HG03439 (cell line): ENCODE measurements at regions not wholly inside any gene's neighbourhood (a gene's known extent, or its start where the extent isn't known, plus 50 kb on each side); places are given as distances from the start of the nearest gene placed in this dataset.

ENCODE experiments used
- ATAC-seq: cut with Tn5 transposase; IDR thresholded peaks from one replicate; pipeline ENCODE4 v1.9.1; 2021; ENCODE audit warnings: mild to moderate bottlenecking, moderate library complexity; ENCODE audit not compliant: unreplicated experiment

- ATAC-seq, result no peak
These were observed 290.7 kb upstream of the ID2 start for GRCh38 chr2:8391126-8391525.

- ATAC-seq, result no peak
These were observed 290.3 kb upstream of the ID2 start for GRCh38 chr2:8391584-8391983.

DNA sequence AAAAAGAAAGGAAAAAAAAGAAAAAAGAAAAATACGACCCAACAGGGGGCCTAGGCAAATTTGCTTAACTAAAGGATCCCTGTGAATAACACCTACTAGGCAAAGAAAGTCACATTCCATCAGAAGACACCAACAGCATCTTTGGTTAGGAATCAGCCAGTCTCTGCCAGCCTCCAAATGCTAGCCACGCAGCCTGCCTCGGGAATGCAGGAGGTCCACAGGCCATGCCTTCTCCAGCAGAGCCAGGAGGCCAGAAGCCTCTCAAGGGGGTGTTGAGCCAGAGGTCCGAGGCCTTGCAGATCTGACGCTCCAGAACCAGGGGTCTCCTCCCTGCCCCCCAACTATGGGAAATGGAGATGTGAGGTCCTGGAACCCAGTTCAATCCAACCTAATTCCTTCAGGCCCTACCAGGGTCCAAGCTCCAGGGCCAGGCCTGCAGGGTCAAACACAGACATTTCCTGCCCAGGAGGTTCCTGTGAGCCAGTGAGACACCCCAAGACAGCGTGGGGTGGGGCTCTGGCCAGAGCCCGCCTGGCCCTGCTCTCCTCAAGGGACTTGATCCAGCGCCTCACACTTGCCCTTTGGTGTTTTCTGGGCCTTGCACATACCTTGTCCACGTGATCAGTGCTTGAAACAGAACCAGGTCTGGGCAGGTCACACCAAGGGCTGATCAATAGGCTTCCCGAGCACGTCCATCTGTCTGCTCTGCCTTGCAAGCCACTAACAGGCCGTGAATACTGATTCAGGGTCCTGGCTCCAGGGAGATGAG lies 289.6 kb upstream of the ID2 start:
- no peak for ATAC-seq

GRCh38 chr2:8393506-8393905 lies 288.4 kb upstream of the ID2 start:
- no peak for ATAC-seq

GRCh38 chr2:8394131-8394530 lies 287.7 kb upstream of the ID2 start:
- ATAC-seq, result no peak

DNA sequence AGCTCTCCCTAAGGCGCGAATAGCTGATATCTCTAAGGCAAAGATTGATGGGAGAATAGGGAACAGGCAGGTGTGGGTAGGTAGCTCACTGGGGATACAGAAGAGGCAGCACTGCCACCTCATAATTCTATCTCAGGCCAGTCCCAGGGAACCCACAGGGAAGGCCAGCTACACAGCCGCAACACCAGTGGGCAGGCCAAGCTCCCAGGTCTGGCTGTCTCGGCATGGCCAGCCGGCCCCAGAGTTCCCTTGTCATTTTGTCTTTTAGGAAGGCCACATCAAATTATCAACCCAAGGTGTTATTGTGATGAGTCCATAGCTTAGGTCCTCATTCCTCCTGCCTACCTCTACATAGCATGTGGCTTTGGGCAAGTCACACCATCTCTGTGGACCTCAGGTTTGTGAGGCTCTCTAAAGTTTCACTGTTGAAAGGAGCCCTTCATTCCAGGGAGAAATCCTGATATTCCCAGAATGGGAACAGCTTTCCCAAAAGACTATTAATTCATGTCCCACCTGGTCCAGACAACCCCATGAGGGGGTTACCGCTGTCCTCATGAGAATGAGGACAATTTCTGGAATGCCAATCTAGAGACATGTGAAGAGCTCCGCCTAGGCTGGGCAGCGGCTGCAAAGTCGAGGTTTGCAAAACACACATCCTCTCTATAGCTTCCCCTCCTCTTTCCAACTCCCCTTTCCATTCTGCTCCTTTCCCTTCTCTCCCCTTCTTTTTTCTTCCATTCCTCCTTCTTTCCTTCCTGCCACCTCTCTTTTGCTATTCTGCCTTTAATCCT lies 287.1 kb upstream of the ID2 start:
- no peak for ATAC-seq

GRCh38 chr2:8395718-8396117 lies 286.1 kb upstream of the ID2 start:
- ATAC-seq, result no peak

GRCh38 chr2:8398040-8398668 lies 283.7 kb upstream of the ID2 start:
- no peak for ATAC-seq

DNA sequence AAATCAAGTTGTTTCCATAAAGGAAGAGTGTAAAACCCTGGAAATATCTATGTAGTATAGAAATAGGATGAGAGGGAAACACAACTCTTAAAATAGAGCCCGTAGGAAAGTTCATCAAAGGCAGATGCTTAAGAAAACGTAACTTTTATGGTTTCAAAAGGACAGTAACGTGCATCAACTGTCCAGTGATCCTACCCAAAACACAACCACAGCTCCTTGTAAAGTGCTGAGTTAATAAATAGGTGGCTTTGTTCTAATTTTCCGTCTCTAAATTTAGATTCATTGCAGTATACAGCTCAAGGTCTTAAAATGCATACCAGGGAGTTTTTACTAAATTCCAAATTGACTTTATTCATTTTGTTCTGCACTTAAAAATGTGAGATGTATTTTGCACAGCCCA lies 282.1 kb upstream of the ID2 start:
- ATAC-seq, result no peak

- no peak for ATAC-seq
These were observed 281.7 kb upstream of the ID2 start for GRCh38 chr2:8400196-8400595.

DNA sequence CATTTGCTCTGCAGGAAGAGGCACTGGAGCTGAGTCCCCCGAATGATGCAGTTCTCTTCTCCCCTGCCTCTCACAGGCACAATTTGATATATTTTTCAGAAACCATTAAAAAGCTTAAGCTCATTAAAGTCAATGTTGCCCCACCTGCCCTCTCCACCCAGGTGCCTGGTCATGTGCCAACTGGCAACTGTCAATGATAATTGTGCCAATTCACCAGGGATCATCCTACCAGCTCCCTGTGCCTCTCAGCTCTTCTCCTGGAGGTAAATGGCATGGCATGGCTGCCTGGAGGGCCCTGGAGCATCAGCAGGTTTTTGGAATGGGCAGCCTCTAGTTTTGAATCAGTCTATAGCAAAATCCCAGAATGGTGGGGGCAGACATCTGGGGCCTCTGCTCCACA lies 279.6 kb upstream of the ID2 start:
- no peak for ATAC-seq

DNA sequence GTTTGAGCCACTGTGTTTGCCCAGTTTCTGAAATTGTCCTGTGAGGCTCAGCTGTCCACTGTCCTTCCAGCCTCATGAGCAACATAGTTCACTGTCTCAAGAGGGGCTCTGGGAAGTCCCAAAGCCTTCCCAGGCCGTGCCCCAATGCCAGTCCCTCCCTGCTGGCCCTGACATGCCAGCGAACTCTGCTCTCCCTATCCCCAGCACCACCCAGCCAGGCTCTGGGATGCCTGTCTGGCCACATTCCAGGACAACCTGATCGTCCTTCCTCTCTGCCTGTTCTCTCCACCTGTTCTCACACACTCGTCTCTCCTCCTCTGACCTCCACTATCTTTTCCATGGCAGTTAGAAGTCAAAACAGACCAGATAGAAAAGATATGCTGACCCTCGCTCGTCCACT lies 278.0 kb upstream of the ID2 start:
- ATAC-seq, result no peak

DNA sequence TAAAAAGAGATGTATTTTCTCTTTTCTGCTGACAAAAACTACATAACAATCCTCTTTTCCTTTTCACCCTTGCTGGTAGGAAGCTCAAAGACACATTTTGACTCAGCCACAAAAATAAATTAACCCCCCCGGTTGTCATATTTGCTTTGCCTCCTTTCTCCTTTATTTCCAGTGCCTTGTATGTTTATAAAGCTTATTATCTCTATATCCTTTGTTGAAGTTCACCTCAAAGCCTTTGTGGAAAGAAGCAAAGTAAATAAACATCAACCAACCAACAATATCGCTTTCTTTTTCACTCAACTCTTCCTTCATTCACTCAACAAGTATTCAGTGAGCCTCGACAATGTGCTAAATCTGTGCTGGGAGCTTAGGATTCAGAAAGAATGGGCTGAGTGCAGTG lies 276.5 kb upstream of the ID2 start:
- ATAC-seq, result no peak

DNA sequence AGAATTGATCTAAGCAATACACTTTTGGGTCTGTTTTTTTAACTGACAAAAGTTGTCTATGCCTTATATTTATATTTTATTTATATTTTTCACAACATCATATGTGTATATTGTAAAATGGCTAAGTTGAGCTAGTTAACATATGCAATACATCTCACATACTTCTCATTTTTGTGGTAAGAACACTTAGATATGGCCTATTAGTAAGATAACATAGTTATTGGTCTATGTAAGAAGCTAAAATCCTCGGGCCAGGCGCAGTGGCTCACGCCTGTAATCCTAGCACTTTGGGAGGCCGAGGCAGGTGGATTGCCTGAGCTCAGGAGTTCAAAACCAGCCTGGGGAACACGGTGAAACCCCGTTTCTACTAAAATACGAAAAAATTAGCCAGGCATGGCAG lies 275.6 kb upstream of the ID2 start:
- no peak for ATAC-seq

DNA sequence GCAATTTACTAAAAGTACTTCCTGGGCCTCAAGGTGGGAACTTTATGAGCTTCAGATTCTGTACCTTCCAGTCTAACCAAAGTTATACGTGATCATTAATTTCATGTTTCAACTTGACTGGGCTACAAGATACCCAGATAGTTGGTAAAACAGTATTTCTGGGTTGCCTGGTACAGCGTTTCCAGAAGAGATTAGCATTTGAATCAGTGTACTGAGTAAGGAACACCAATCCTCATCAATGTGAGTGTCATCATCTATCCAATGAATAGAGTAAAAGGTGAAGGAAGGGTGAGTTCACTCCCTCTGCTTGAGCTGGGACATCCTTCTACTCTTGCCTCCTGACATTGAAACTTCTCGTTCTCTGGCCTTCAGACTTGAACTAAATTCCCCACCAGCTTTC lies 274.5 kb upstream of the ID2 start:
- no peak for ATAC-seq

DNA sequence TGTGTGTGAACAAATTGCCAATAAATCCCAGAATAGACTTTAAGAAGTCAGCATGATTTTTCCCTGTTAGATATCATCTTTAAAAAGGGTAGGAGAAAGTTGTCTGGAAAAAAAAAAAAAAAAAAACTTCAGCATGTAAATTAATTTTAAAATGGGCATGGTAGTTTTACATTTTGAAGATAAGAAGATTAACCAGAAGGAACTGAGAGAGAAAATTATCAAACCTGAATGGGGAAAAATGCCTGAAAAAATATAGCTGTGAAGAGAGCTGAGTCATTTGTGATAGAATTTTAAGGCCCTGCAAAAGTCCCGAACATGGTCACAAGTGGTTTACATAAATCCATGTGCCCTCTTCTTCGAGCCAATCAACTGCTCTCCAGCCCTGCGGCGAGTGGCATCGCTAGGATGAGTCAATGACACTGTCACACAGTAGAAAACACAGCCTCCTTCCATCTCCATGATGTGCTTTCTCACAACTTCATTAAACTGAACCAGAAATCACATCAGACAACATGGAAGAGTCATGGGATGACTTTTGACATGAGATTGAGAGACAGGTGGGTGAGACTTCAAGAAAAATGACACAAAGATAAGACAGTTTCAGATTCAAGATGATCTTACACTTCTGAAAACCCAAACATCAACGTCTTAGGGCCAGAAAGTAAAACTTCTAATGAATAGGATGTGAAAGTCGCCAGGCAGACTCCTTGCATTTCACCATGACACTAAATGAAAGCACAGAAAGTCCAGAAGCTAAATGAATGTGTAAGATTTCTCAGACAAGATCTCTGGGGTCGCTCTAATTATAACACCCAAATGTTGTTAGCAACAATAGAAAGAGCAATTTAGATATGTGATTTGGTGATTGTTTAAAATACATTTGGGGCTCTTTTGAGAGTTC lies 273.0 kb upstream of the ID2 start:
- peak; percentile 92 for ATAC-seq

DNA sequence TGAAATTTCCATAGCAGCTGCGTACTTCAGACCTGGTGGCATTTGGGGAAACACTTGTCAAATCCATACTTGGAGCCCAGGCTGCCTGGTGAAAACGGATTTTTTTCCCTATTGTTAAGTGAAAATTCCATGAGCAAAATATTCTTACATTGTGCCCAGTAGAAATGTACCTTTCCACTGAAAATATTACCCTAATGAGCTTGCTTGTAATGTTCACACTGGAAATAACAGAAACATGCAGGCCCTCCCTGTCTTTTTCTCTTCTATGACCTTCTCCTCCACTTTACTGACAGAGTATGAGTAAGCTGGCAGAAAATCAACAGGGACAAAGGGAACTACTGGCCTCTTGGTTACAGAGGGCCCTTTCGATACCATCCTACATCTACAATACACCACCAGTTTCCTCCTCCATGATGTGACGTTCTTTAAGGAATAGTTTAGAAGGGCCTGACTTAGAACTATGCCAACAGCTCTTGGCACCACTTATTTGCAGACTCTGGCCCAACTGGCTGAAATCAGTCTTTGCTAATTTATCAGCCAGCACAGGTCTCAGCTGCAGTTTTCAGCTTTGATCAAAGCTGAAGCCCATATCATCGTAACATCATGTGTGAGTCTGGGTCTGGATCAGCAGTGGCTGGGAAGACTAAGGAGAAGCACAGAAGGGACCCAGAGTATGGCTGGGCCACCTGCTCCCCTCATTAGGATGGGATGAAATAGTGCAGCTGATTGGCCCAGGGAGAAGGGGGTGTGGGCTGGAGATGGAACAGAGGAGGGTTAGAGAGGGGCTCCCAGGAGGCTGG lies 272.2 kb upstream of the ID2 start:
- ATAC-seq, result no peak

DNA sequence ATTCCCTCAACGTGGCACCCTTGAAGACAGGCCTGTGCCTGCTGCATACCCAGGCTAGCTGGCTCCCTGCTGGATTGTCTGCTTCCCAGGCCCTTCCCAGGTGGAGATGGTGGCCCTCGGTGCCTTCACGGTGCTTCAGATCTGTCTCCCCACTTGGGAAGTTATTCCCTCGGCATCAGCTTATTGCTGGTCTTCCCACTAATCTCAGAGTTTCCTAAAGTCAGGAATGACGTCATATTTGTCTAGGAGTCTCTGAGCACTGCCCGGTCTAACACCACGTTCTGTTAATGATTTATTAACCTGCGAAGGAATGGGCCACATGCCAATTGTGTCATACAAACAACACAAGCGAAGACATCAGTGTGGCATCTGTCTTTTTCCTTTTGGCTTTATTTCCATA lies 269.8 kb upstream of the ID2 start:
- no peak for ATAC-seq

DNA sequence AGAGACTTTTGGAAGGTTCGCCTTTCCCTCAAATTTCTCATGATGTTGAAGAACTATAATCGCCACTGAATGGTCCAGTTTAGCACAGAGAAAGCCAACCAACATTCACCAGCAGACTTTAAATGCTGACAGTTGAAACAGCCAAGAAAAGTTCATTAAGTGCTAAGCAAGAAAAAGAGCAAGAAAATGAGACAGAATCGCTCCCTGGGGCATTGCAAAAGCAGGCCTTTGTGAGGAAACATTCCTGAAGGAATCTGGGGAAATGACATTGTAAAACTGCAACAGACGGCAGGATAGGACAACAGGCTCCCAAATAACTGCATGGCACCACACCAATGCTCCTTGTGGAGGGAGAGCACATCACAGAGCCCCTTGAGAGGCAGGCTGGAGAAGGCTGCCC lies 269.3 kb upstream of the ID2 start:
- no peak for ATAC-seq

- no peak for ATAC-seq
These were observed 268.2 kb upstream of the ID2 start for GRCh38 chr2:8413589-8414135.
